Neural progenitor cell (in vitro differentiated cells): ENCODE measurements at regions not wholly inside any gene's neighbourhood (a gene's known extent, or its start where the extent isn't known, plus 50 kb on each side); places are given as distances from the start of the nearest gene placed in this dataset.

ENCODE experiments used
- CTCF ChIP-seq: fragments of 200-600 bp; sonication (generic); IDR thresholded peaks from 2 replicates; pipeline ENCODE4 v1.5.1; 2017; ENCODE audit warnings: antibody characterized with exemption, mild to moderate bottlenecking
- EZH2 ChIP-seq: fragments of 200-600 bp; sonication (generic); IDR thresholded peaks from 2 replicates; pipeline ENCODE4 v1.6.1; 2017; ENCODE audit warnings: antibody characterized with exemption, mild to moderate bottlenecking, moderate library complexity
- EZH2phosphoT487 ChIP-seq: fragments of 200-600 bp; sonication (generic); IDR thresholded peaks from 2 replicates; pipeline ENCODE4 v1.6.1; 2017; ENCODE audit warnings: antibody characterized with exemption

- TF ChIP-seq EZH2 (no peak), CTCF (no peak), EZH2phosphoT487 (no peak)
Measured at GRCh38 chr5:56345352-56345751, 112.2 kb upstream of the ANKRD55 start.
